Hepatocyte (in vitro differentiated cells): ENCODE measurements at regions not wholly inside any gene's neighbourhood (a gene's known extent, or its start where the extent isn't known, plus 50 kb on each side); places are given as distances from the start of the nearest gene placed in this dataset.

ENCODE experiments used
- CTCF ChIP-seq: fragments of 200-600 bp; sonication (generic); IDR thresholded peaks from 2 replicates; pipeline ENCODE4 v1.5.1; 2016; ENCODE audit warnings: antibody characterized with exemption, mild to moderate bottlenecking; ENCODE audit not compliant: poor library complexity
- EZH2 ChIP-seq: fragments of 200-600 bp; sonication (generic); IDR thresholded peaks from 2 replicates; pipeline ENCODE4 v1.6.1; 2016; ENCODE audit warnings: antibody characterized with exemption, mild to moderate bottlenecking, borderline replicate concordance
- EZH2phosphoT487 ChIP-seq: fragments of 200-600 bp; sonication (generic); IDR thresholded peaks from one replicate; pipeline ENCODE4 v1.6.1; 2018; ENCODE audit warnings: antibody characterized with exemption, mild to moderate bottlenecking, low read depth, moderate library complexity; ENCODE audit not compliant: unreplicated experiment, severe bottlenecking

DNA sequence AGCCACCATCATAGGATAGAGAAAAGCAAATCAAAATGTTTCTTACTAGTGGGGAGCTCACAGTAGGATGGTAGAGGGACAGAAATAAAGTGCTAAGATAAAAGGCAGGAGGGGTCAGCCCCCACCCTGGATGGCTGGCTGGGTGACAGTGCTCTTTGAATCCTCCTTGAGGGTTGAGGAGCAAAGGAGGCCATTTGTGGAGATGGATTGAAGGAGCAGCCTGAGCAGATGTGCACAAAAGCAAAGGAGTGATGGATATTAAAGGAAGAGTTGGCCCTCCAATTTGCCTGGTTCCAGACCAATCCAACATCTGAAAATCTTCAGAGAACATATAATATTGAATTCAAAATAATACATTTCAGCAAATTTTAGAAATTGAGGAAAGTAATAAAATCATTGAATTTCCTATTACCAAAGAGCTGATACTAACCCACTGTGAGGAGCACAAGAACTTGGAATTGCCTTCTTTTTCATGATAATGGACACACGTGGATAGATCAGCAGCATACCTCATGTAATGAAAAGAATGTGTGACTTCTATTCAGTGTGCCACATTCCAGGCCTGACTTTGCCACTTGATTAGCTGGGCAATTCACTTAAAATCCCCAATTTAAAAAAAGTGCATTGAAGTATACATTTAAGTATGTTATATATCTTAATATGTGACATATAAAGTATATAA is 287.0 kb downstream of the FAT3 start:
- no peak for TF ChIP-seq CTCF
- no peak for TF ChIP-seq EZH2
- TF ChIP-seq EZH2phosphoT487: no peak
